ENCODE measurements at regions not wholly inside any gene's neighbourhood (a gene's known extent, or its start where the extent isn't known, plus 50 kb on each side); places are given as distances from the start of the nearest gene placed in this dataset.

- ChIA-PET POLR2A (no interaction called here), CTCF (no interaction called here)
- H3K36me3 ChIP-seq (ENCODE audit: control insufficient read depth in 4 of 4, insufficient read depth in 4 of 4, low read length in 3 of 4) = peaks cover 0 to 2% (median 0%) of the 10 kb centered on the region in 4 experiments
- no peak for DNase-seq
- no peak overlapping the region for H3K4me3 ChIP-seq (ENCODE audit: control insufficient read depth in 1 of 7, extremely low read depth in 1 of 7, insufficient read depth in 4 of 7, low read depth in 2 of 7, low read length in 6 of 7)
- H3K27me3 ChIP-seq (replicated peaks in 2 of 5; ENCODE audit: control insufficient read depth in 4 of 5, insufficient read depth in 5 of 5, low read length in 4 of 5) = no peaks in the 10 kb centered on the region
- H3K4me1 ChIP-seq (ENCODE audit: control extremely low read depth in 1 of 4, control insufficient read depth in 4 of 4, insufficient read depth in 4 of 4, low read length in 3 of 4) = no peaks in the 10 kb centered on the region
- H3K27ac ChIP-seq (ENCODE audit: insufficient read depth in 1 of 2, low read depth in 1 of 2, low read length in 2 of 2, poor library complexity in 1 of 2, severe bottlenecking in 2 of 2) = no peak overlapping the region
- peaks cover 0 to 11% (median 1%) of the 10 kb centered on the region in 5 experiments for H3K9me3 ChIP-seq (ENCODE audit: control extremely low read depth in 1 of 5, control insufficient read depth in 4 of 5, insufficient read depth in 2 of 5, low read depth in 1 of 5, low read length in 4 of 5)
- 100% methylated on average over 1 of the region's 3 CpGs for WGBS (ENCODE audit: insufficient coverage)
Observed at GRCh38 chr9:3014178-3014577, 170.3 kb upstream of the PUM3 start.

GRCh38 chr9:3012842-3013241, 168.9 kb upstream of the PUM3 start:
- 78% methylated on average over 4 of the region's 5 CpGs for WGBS (ENCODE audit: insufficient coverage)
- ChIA-PET CTCF (no interaction called here), POLR2A (no interaction called here)
- no peak overlapping the region for H3K27ac ChIP-seq (ENCODE audit: insufficient read depth in 1 of 2, low read depth in 1 of 2, low read length in 2 of 2, poor library complexity in 1 of 2, severe bottlenecking in 2 of 2)
- H3K9me3 ChIP-seq (ENCODE audit: control extremely low read depth in 1 of 5, control insufficient read depth in 4 of 5, insufficient read depth in 2 of 5, low read depth in 1 of 5, low read length in 4 of 5) = peaks cover 0 to 11% (median 1%) of the 10 kb centered on the region in 5 experiments
- peaks cover 0 to 2% (median 0%) of the 10 kb centered on the region in 4 experiments for H3K36me3 ChIP-seq (ENCODE audit: control insufficient read depth in 4 of 4, insufficient read depth in 4 of 4, low read length in 3 of 4)
- no peaks in the 10 kb centered on the region for H3K27me3 ChIP-seq (replicated peaks in 2 of 5; ENCODE audit: control insufficient read depth in 4 of 5, insufficient read depth in 5 of 5, low read length in 4 of 5)
- no peak overlapping the region for H3K4me3 ChIP-seq (ENCODE audit: control insufficient read depth in 1 of 7, extremely low read depth in 1 of 7, insufficient read depth in 4 of 7, low read depth in 2 of 7, low read length in 6 of 7)
- DNase-seq = no peak
- no peaks in the 10 kb centered on the region for H3K4me1 ChIP-seq (ENCODE audit: control extremely low read depth in 1 of 4, control insufficient read depth in 4 of 4, insufficient read depth in 4 of 4, low read length in 3 of 4)

GRCh38 chr9:3012245-3012644, 168.3 kb upstream of the PUM3 start:
- no peak overlapping the region for H3K4me3 ChIP-seq (ENCODE audit: control insufficient read depth in 1 of 7, extremely low read depth in 1 of 7, insufficient read depth in 4 of 7, low read depth in 2 of 7, low read length in 6 of 7)
- ChIA-PET CTCF (no interaction called here), POLR2A (no interaction called here)
- no peaks in the 10 kb centered on the region for H3K4me1 ChIP-seq (ENCODE audit: control extremely low read depth in 1 of 4, control insufficient read depth in 4 of 4, insufficient read depth in 4 of 4, low read length in 3 of 4)
- H3K27ac ChIP-seq (ENCODE audit: insufficient read depth in 1 of 2, low read depth in 1 of 2, low read length in 2 of 2, poor library complexity in 1 of 2, severe bottlenecking in 2 of 2) = no peak overlapping the region
- H3K27me3 ChIP-seq (replicated peaks in 2 of 5; ENCODE audit: control insufficient read depth in 4 of 5, insufficient read depth in 5 of 5, low read length in 4 of 5) = no peaks in the 10 kb centered on the region
- WGBS (ENCODE audit: insufficient coverage) = 59% methylated on average over 4 of the region's 6 CpGs
- peaks cover 0 to 2% (median 0%) of the 10 kb centered on the region in 4 experiments for H3K36me3 ChIP-seq (ENCODE audit: control insufficient read depth in 4 of 4, insufficient read depth in 4 of 4, low read length in 3 of 4)
- peak in 1 of 3 donors; percentile 17 for DNase-seq
- H3K9me3 ChIP-seq (ENCODE audit: control extremely low read depth in 1 of 5, control insufficient read depth in 4 of 5, insufficient read depth in 2 of 5, low read depth in 1 of 5, low read length in 4 of 5) = peaks cover 0 to 11% (median 1%) of the 10 kb centered on the region in 5 experiments

GRCh38 chr9:3008091-3008490, 164.2 kb upstream of the PUM3 start:
- no peaks in the 10 kb centered on the region for H3K4me1 ChIP-seq (ENCODE audit: control extremely low read depth in 1 of 4, control insufficient read depth in 4 of 4, insufficient read depth in 4 of 4, low read length in 3 of 4)
- H3K9me3 ChIP-seq (ENCODE audit: control extremely low read depth in 1 of 5, control insufficient read depth in 4 of 5, insufficient read depth in 2 of 5, low read depth in 1 of 5, low read length in 4 of 5) = peaks cover 0 to 11% (median 1%) of the 10 kb centered on the region in 5 experiments
- WGBS (ENCODE audit: insufficient coverage) = 97% methylated on average over 4 of the region's 4 CpGs
- H3K4me3 ChIP-seq (ENCODE audit: control insufficient read depth in 1 of 7, extremely low read depth in 1 of 7, insufficient read depth in 4 of 7, low read depth in 2 of 7, low read length in 6 of 7) = no peak overlapping the region
- H3K36me3 ChIP-seq (ENCODE audit: control insufficient read depth in 4 of 4, insufficient read depth in 4 of 4, low read length in 3 of 4) = peaks cover 0 to 2% (median 0%) of the 10 kb centered on the region in 4 experiments
- ChIA-PET POLR2A (no interaction called here), CTCF (no interaction called here)
- H3K27ac ChIP-seq (ENCODE audit: insufficient read depth in 1 of 2, low read depth in 1 of 2, low read length in 2 of 2, poor library complexity in 1 of 2, severe bottlenecking in 2 of 2) = no peak overlapping the region
- H3K27me3 ChIP-seq (replicated peaks in 2 of 5; ENCODE audit: control insufficient read depth in 4 of 5, insufficient read depth in 5 of 5, low read length in 4 of 5) = no peaks in the 10 kb centered on the region
- DNase-seq = no peak

- no peaks in the 10 kb centered on the region for H3K27me3 ChIP-seq (replicated peaks in 2 of 5; ENCODE audit: control insufficient read depth in 4 of 5, insufficient read depth in 5 of 5, low read length in 4 of 5)
- ChIA-PET CTCF (no interaction called here), POLR2A (no interaction called here)
- no peak overlapping the region for H3K4me3 ChIP-seq (ENCODE audit: control insufficient read depth in 1 of 7, extremely low read depth in 1 of 7, insufficient read depth in 4 of 7, low read depth in 2 of 7, low read length in 6 of 7)
- H3K36me3 ChIP-seq (ENCODE audit: control insufficient read depth in 4 of 4, insufficient read depth in 4 of 4, low read length in 3 of 4) = peaks cover 0 to 2% (median 0%) of the 10 kb centered on the region in 4 experiments
- H3K27ac ChIP-seq (ENCODE audit: insufficient read depth in 1 of 2, low read depth in 1 of 2, low read length in 2 of 2, poor library complexity in 1 of 2, severe bottlenecking in 2 of 2) = no peak overlapping the region
- WGBS (ENCODE audit: insufficient coverage) = no CpG with 5 or more reads among the region's 1 CpG
- no peak for DNase-seq
- H3K9me3 ChIP-seq (ENCODE audit: control extremely low read depth in 1 of 5, control insufficient read depth in 4 of 5, insufficient read depth in 2 of 5, low read depth in 1 of 5, low read length in 4 of 5) = peaks cover 0 to 11% (median 1%) of the 10 kb centered on the region in 5 experiments
- no peaks in the 10 kb centered on the region for H3K4me1 ChIP-seq (ENCODE audit: control extremely low read depth in 1 of 4, control insufficient read depth in 4 of 4, insufficient read depth in 4 of 4, low read length in 3 of 4)
Observed at GRCh38 chr9:3007326-3007725, 163.4 kb upstream of the PUM3 start.

- Histone ChIP-seq H3K4me1 (ENCODE audit: control extremely low read depth in 1 of 4, control insufficient read depth in 4 of 4, insufficient read depth in 4 of 4, low read length in 3 of 4) (no peaks in the 10 kb centered on the region), H3K36me3 (ENCODE audit: control insufficient read depth in 4 of 4, insufficient read depth in 4 of 4, low read length in 3 of 4) (peaks cover 0 to 2% (median 0%) of the 10 kb centered on the region in 4 experiments), H3K4me3 (ENCODE audit: control insufficient read depth in 1 of 7, extremely low read depth in 1 of 7, insufficient read depth in 4 of 7, low read depth in 2 of 7, low read length in 6 of 7) (no peak overlapping the region), H3K27me3 (replicated peaks in 2 of 5; ENCODE audit: control insufficient read depth in 4 of 5, insufficient read depth in 5 of 5, low read length in 4 of 5) (no peaks in the 10 kb centered on the region), H3K27ac (ENCODE audit: insufficient read depth in 1 of 2, low read depth in 1 of 2, low read length in 2 of 2, poor library complexity in 1 of 2, severe bottlenecking in 2 of 2) (no peak overlapping the region), H3K9me3 (ENCODE audit: control extremely low read depth in 1 of 5, control insufficient read depth in 4 of 5, insufficient read depth in 2 of 5, low read depth in 1 of 5, low read length in 4 of 5) (peaks cover 0 to 11% (median 1%) of the 10 kb centered on the region in 5 experiments)
- POLR2A ChIA-PET = no interaction called here
- no peak for DNase-seq
- CTCF ChIA-PET = no interaction called here
Observed at GRCh38 chr9:3006851-3007250, 163.0 kb upstream of the PUM3 start.

- Histone ChIP-seq H3K27me3 (replicated peaks in 2 of 5; ENCODE audit: control insufficient read depth in 4 of 5, insufficient read depth in 5 of 5, low read length in 4 of 5) (no peaks in the 10 kb centered on the region), H3K4me3 (ENCODE audit: control insufficient read depth in 1 of 7, extremely low read depth in 1 of 7, insufficient read depth in 4 of 7, low read depth in 2 of 7, low read length in 6 of 7) (no peak overlapping the region), H3K9me3 (ENCODE audit: control extremely low read depth in 1 of 5, control insufficient read depth in 4 of 5, insufficient read depth in 2 of 5, low read depth in 1 of 5, low read length in 4 of 5) (peaks cover 0 to 4% (median 0%) of the 10 kb centered on the region in 5 experiments), H3K27ac (ENCODE audit: insufficient read depth in 1 of 2, low read depth in 1 of 2, low read length in 2 of 2, poor library complexity in 1 of 2, severe bottlenecking in 2 of 2) (no peak overlapping the region), H3K4me1 (ENCODE audit: control extremely low read depth in 1 of 4, control insufficient read depth in 4 of 4, insufficient read depth in 4 of 4, low read length in 3 of 4) (no peaks in the 10 kb centered on the region), H3K36me3 (ENCODE audit: control insufficient read depth in 4 of 4, insufficient read depth in 4 of 4, low read length in 3 of 4) (no peaks in the 10 kb centered on the region)
- no peak for DNase-seq
- WGBS (ENCODE audit: insufficient coverage) = 100% methylated on average over 1 of the region's 1 CpG
- ChIA-PET POLR2A (no interaction called here), CTCF (interaction anchor here (0.8 kb wide), 1 partner anchor 177 kb away, joined by 3 read pairs; no protein-coding TSS in a partner anchor)
Observed at GRCh38 chr9:3004572-3004971, 160.7 kb upstream of the PUM3 start.

Data from common myeloid progenitor, CD34-positive (primary cell).